ENCODE measurements at regions not wholly inside any gene's neighbourhood (a gene's known extent, or its start where the extent isn't known, plus 50 kb on each side); places are given as distances from the start of the nearest gene placed in this dataset.
A peak's percentile ranks its signal among the peaks of the same experiment; 100 is the strongest.

DNA sequence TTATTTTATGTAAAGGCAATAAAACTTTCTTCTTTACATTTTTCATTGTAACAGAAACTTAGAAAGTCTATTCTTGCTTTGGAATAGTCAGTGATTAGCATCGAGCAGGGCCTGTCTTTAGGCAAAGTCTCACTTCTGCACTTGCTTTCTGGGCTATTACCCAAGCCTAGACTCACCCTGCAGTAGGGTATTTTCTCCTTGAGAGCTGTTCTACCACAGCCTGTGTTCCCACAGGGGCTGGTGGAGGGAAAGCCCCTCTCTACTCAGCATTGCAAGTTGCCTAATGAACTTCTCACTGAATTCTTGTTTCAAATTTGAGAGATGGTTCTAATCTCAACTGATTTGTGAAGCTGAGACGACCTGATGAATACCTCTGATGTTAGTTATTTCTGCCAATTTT, 111.7 kb upstream of the KLHL14 start:
- CTCF ChIA-PET = no interaction called here
- DNase-seq (ENCODE audit: extremely low spot score) = peak; percentile 15
- TF ChIP-seq, protein P1, sequence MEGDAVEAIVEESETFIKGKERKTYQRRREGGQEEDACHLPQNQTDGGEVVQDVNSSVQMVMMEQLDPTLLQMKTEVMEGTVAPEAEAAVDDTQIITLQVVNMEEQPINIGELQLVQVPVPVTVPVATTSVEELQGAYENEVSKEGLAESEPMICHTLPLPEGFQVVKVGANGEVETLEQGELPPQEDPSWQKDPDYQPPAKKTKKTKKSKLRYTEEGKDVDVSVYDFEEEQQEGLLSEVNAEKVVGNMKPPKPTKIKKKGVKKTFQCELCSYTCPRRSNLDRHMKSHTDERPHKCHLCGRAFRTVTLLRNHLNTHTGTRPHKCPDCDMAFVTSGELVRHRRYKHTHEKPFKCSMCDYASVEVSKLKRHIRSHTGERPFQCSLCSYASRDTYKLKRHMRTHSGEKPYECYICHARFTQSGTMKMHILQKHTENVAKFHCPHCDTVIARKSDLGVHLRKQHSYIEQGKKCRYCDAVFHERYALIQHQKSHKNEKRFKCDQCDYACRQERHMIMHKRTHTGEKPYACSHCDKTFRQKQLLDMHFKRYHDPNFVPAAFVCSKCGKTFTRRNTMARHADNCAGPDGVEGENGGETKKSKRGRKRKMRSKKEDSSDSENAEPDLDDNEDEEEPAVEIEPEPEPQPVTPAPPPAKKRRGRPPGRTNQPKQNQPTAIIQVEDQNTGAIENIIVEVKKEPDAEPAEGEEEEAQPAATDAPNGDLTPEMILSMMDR (IDR thresholded peaks at IDR 0.05; ENCODE audit: control extremely low read depth, extremely low read depth, low read depth, missing control alignments) = no peak
- POLR2A ChIA-PET = no interaction called here

GRCh38 chr18:32881009-32881408, 108.2 kb upstream of the KLHL14 start:
- TF ChIP-seq, protein P1 (IDR thresholded peaks at IDR 0.05; ENCODE audit: control extremely low read depth, extremely low read depth, low read depth, missing control alignments) = no peak
- no peak for DNase-seq (ENCODE audit: extremely low spot score)
- ChIA-PET CTCF (interaction anchor here (1.0 to 1.2 kb wide), 3 partner anchors 16 to 166 kb away, joined by 3 read pairs; no protein-coding TSS in a partner anchor), POLR2A (no interaction called here)

DNA sequence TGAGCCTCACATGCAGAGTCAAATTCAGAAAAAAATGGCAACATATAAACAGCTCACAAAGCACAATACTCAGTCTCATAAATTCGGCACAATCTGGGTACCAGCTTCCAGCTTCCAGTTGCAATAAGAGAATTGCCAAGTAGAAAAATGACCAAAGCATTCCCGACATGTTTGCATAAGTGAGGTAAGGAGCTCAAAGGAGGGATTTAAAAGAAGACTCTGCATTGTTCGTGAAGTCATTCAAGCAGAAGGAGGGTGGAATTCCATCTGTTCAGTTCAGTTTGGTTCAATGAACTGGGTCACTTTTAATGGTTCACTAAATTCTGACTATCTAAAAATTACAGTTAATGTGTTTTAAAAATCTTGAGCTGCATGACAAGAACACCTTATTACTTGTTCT, 106.7 kb upstream of the KLHL14 start:
- CTCF ChIA-PET = interaction anchor here (1.2 to 2.7 kb wide), 4 partner anchors 11 to 66 kb away, joined by 3 to 8 read pairs (median 3); no protein-coding TSS in a partner anchor

GRCh38 chr18:32878436-32878835, 105.6 kb upstream of the KLHL14 start:
- CTCF ChIA-PET = interaction anchor here (1.3 to 2.7 kb wide), 3 partner anchors 10 to 59 kb away, joined by 3 to 8 read pairs (median 3); no protein-coding TSS in a partner anchor
- DNase-seq (ENCODE audit: extremely low spot score) = no peak
- TF ChIP-seq, protein P1 (IDR thresholded peaks at IDR 0.05; ENCODE audit: control extremely low read depth, extremely low read depth, low read depth, missing control alignments) = no peak
- POLR2A ChIA-PET = no interaction called here

More for the DNA sequence above, 106.7 kb upstream of the KLHL14 start:
- POLR2A ChIA-PET = no interaction called here
- TF ChIP-seq, protein P1 (IDR thresholded peaks at IDR 0.05; ENCODE audit: control extremely low read depth, extremely low read depth, low read depth, missing control alignments) = no peak
- no peak for DNase-seq (ENCODE audit: extremely low spot score)

DNA sequence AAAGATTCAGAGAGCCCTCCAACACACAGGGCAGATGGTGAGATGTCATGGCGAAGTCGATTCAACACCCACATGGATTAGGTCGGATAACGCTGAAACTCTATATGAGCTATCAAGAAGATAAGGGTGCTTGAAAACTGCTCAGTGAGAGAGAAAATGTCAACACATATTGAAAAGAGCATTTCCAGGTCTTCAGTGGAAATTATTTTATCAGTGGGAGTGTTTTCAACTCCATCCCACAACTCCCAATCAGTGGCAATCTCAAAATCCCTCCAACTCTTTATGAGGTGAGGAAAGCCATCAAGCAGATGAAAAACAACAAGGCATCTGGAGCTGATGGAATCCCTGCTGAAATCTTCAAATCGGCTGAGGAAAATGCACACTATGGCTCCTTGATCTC, 104.5 kb upstream of the KLHL14 start:
- POLR2A ChIA-PET = no interaction called here
- TF ChIP-seq, protein P1 (IDR thresholded peaks at IDR 0.05; ENCODE audit: control extremely low read depth, extremely low read depth, low read depth, missing control alignments) = no peak
- CTCF ChIA-PET = interaction anchor here (0.8 to 1.4 kb wide), 2 partner anchors 11 to 74 kb away, joined by 3 to 7 read pairs; no protein-coding TSS in a partner anchor
- DNase-seq (ENCODE audit: extremely low spot score) = no peak

DNA sequence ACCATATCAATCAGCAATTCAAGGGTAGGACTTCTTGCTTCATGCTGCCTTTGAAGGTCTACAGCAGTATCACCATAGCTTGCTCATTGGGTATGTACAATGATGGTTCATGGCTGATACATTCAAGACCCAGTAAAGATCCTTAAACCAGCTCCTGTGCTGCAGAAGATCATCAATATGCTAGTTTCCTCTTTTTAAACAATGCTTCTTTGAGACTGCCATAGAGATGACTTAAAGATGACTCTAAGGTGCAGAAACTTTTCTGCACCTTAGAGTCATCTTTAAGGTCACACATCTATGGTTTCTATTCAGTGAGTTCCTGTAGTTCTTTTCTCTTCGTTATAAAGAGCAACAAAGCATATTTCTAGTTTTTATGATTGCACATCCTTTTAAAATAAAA, 102.8 kb upstream of the KLHL14 start:
- POLR2A ChIA-PET = no interaction called here

More for the DNA sequence above, 102.8 kb upstream of the KLHL14 start:
- CTCF ChIA-PET = interaction anchor here (1.1 kb wide), 1 partner anchor 21 kb away, joined by 5 read pairs; no protein-coding TSS in a partner anchor
- TF ChIP-seq, protein P1 (IDR thresholded peaks at IDR 0.05; ENCODE audit: control extremely low read depth, extremely low read depth, low read depth, missing control alignments) = no peak
- DNase-seq (ENCODE audit: extremely low spot score) = no peak

Data from GM10248 (cell line).